ENCODE measurements at regions not wholly inside any gene's neighbourhood (a gene's known extent, or its start where the extent isn't known, plus 50 kb on each side); places are given as distances from the start of the nearest gene placed in this dataset.

GRCh38 chr5:8332666-8333445, 463.9 kb downstream of the MTRR start:
- no peak for TF ChIP-seq CTCF (IDR thresholded peaks at IDR 0.05)
- Histone ChIP-seq H3K4me1 (ENCODE audit: low read depth) (no peaks in the 10 kb centered on the region), H3K36me3 (ENCODE audit: low read depth) (no peaks in the 10 kb centered on the region), H3K9me3 (no peaks in the 10 kb centered on the region), H3K4me3 (no peak overlapping the region)
- ATAC-seq (no peak), DNase-seq (no peak)
- intact Hi-C loops (cut with DNase I, micrococcal nuclease) = no loop called here

- H3K36me3 ChIP-seq (ENCODE audit: low read depth) = no peaks in the 10 kb centered on the region
- H3K4me1 ChIP-seq (ENCODE audit: low read depth) = no peaks in the 10 kb centered on the region
- intact Hi-C loops (cut with DNase I, micrococcal nuclease) = no loop called here
- TF ChIP-seq CTCF (IDR thresholded peaks at IDR 0.05) = no peak
- no peak overlapping the region for H3K4me3 ChIP-seq
- no peak for DNase-seq
- no peaks in the 10 kb centered on the region for H3K9me3 ChIP-seq
- no peak for ATAC-seq
These were observed 464.5 kb downstream of the MTRR start for GRCh38 chr5:8333485-8333884.

GRCh38 chr5:8333977-8334376, 465.0 kb downstream of the MTRR start:
- Histone ChIP-seq H3K4me3 (no peak overlapping the region), H3K36me3 (ENCODE audit: low read depth) (no peaks in the 10 kb centered on the region), H3K4me1 (ENCODE audit: low read depth) (no peaks in the 10 kb centered on the region), H3K9me3 (no peaks in the 10 kb centered on the region)
- TF ChIP-seq CTCF (IDR thresholded peaks at IDR 0.05) = no peak
- intact Hi-C loops (cut with DNase I, micrococcal nuclease) = no loop called here
- DNase-seq (no peak), ATAC-seq (no peak)

GRCh38 chr5:8340261-8340660, 471.3 kb downstream of the MTRR start:
- Histone ChIP-seq H3K4me1 (ENCODE audit: low read depth) (no peaks in the 10 kb centered on the region), H3K9me3 (no peaks in the 10 kb centered on the region), H3K36me3 (ENCODE audit: low read depth) (no peaks in the 10 kb centered on the region), H3K4me3 (no peak overlapping the region)
- no peak for DNase-seq
- intact Hi-C loops (cut with DNase I, micrococcal nuclease) = no loop called here
- TF ChIP-seq CTCF (IDR thresholded peaks at IDR 0.05) = no peak
- no peak for ATAC-seq

GRCh38 chr5:8340739-8341344, 471.9 kb downstream of the MTRR start:
- DNase-seq = peak in 1 of 3 donors; percentile 43
- H3K4me1 ChIP-seq (ENCODE audit: low read depth) = no peaks in the 10 kb centered on the region
- intact Hi-C loops (cut with DNase I, micrococcal nuclease) = no loop called here
- H3K4me3 ChIP-seq = no peak overlapping the region
- no peaks in the 10 kb centered on the region for H3K9me3 ChIP-seq
- TF ChIP-seq CTCF (IDR thresholded peaks at IDR 0.05) = no peak
- H3K36me3 ChIP-seq (ENCODE audit: low read depth) = no peaks in the 10 kb centered on the region
- ATAC-seq = peak; percentile 36

Data from mucosa of descending colon (tissue), 3 donors.